ENCODE measurements at regions not wholly inside any gene's neighbourhood (a gene's known extent, or its start where the extent isn't known, plus 50 kb on each side); places are given as distances from the start of the nearest gene placed in this dataset.

GRCh38 chr14:39762576-39763401 is 330.6 kb upstream of the FBXO33 start:
- H2AFZ ChIP-seq (ENCODE audit: low read length) = no peak overlapping the region
- no peak overlapping the region for H3K4me3 ChIP-seq (replicated peaks in 1 of 4; ENCODE audit: control extremely low read depth in 1 of 4, insufficient read depth in 1 of 4, low read depth in 3 of 4, low read length in 4 of 4)
- DNase-seq (ENCODE audit: low read depth in 2 of 2) = no peak
- H3K9ac ChIP-seq (ENCODE audit: insufficient read depth, low read length) = no peak overlapping the region
- H3K4me1 ChIP-seq (ENCODE audit: control insufficient read depth, extremely low read depth, insufficient read depth, low read length) = no peaks in the 10 kb centered on the region
- TF ChIP-seq EZH2 (IDR thresholded peaks at IDR 0.05; ENCODE audit: low read length, missing control alignments) (no peak), CTCF (conservative IDR thresholded peaks at IDR 0.05 in 1 of 2, IDR thresholded peaks at IDR 0.05 in 1 of 2; ENCODE audit: low read depth in 1 of 2, low read length in 2 of 2) (no peak)
- no peak overlapping the region for H3K4me2 ChIP-seq (ENCODE audit: extremely low read depth, insufficient read depth, low read length)
- no peaks in the 10 kb centered on the region for H3K9me3 ChIP-seq (ENCODE audit: control insufficient read depth, insufficient read depth, low read depth, low read length)
- no peaks in the 10 kb centered on the region for H4K20me1 ChIP-seq (ENCODE audit: control insufficient read depth, extremely low read depth, insufficient read depth, low read length)
- H3K36me3 ChIP-seq (ENCODE audit: control insufficient read depth, insufficient read depth, low read length) = no peaks in the 10 kb centered on the region
- H3K79me2 ChIP-seq (ENCODE audit: control insufficient read depth, insufficient read depth, low read length) = no peaks in the 10 kb centered on the region
- no peak overlapping the region for H3K27ac ChIP-seq (ENCODE audit: insufficient read depth, low read length)
- no peaks in the 10 kb centered on the region for H3K27me3 ChIP-seq (ENCODE audit: control insufficient read depth, insufficient read depth, low read length)

- TF ChIP-seq CTCF (conservative IDR thresholded peaks at IDR 0.05 in 1 of 2, IDR thresholded peaks at IDR 0.05 in 1 of 2; ENCODE audit: low read depth in 1 of 2, low read length in 2 of 2) = no peak
- TF ChIP-seq EZH2 (IDR thresholded peaks at IDR 0.05; ENCODE audit: low read length, missing control alignments) = no peak
- no peak overlapping the region for H2AFZ ChIP-seq (ENCODE audit: low read length)
Measured at GRCh38 chr14:39755269-39755878, 323.1 kb upstream of the FBXO33 start.

GRCh38 chr14:39740454-39740853 is 308.2 kb upstream of the FBXO33 start:
- no peak overlapping the region for H3K9ac ChIP-seq (ENCODE audit: insufficient read depth, low read length)
- no peaks in the 10 kb centered on the region for H3K79me2 ChIP-seq (ENCODE audit: control insufficient read depth, insufficient read depth, low read length)
- no peaks in the 10 kb centered on the region for H4K20me1 ChIP-seq (ENCODE audit: control insufficient read depth, extremely low read depth, insufficient read depth, low read length)
- DNase-seq (ENCODE audit: low read depth in 2 of 2) = no peak
- H3K36me3 ChIP-seq (ENCODE audit: control insufficient read depth, insufficient read depth, low read length) = no peaks in the 10 kb centered on the region
- H3K4me3 ChIP-seq (replicated peaks in 1 of 4; ENCODE audit: control extremely low read depth in 1 of 4, insufficient read depth in 1 of 4, low read depth in 3 of 4, low read length in 4 of 4) = no peak overlapping the region
- H3K4me2 ChIP-seq (ENCODE audit: extremely low read depth, insufficient read depth, low read length) = no peak overlapping the region
- no peaks in the 10 kb centered on the region for H3K4me1 ChIP-seq (ENCODE audit: control insufficient read depth, extremely low read depth, insufficient read depth, low read length)
- no peak overlapping the region for H2AFZ ChIP-seq (ENCODE audit: low read length)
- no peaks in the 10 kb centered on the region for H3K27me3 ChIP-seq (ENCODE audit: control insufficient read depth, insufficient read depth, low read length)
- no peaks in the 10 kb centered on the region for H3K9me3 ChIP-seq (ENCODE audit: control insufficient read depth, insufficient read depth, low read depth, low read length)
- TF ChIP-seq CTCF (conservative IDR thresholded peaks at IDR 0.05 in 1 of 2, IDR thresholded peaks at IDR 0.05 in 1 of 2; ENCODE audit: low read depth in 1 of 2, low read length in 2 of 2) = no peak
- TF ChIP-seq EZH2 (IDR thresholded peaks at IDR 0.05; ENCODE audit: low read length, missing control alignments) = no peak
- no peak overlapping the region for H3K27ac ChIP-seq (ENCODE audit: insufficient read depth, low read length)

More at GRCh38 chr14:39755269-39755878, 323.1 kb upstream of the FBXO33 start:
- no peaks in the 10 kb centered on the region for H3K79me2 ChIP-seq (ENCODE audit: control insufficient read depth, insufficient read depth, low read length)
- no peak overlapping the region for H3K27ac ChIP-seq (ENCODE audit: insufficient read depth, low read length)
- no peaks in the 10 kb centered on the region for H4K20me1 ChIP-seq (ENCODE audit: control insufficient read depth, extremely low read depth, insufficient read depth, low read length)
- H3K9me3 ChIP-seq (ENCODE audit: control insufficient read depth, insufficient read depth, low read depth, low read length) = no peaks in the 10 kb centered on the region
- H3K4me1 ChIP-seq (ENCODE audit: control insufficient read depth, extremely low read depth, insufficient read depth, low read length) = no peaks in the 10 kb centered on the region
- no peak for DNase-seq (ENCODE audit: low read depth in 2 of 2)
- H3K4me2 ChIP-seq (ENCODE audit: extremely low read depth, insufficient read depth, low read length) = no peak overlapping the region
- H3K9ac ChIP-seq (ENCODE audit: insufficient read depth, low read length) = no peak overlapping the region
- H3K27me3 ChIP-seq (ENCODE audit: control insufficient read depth, insufficient read depth, low read length) = no peaks in the 10 kb centered on the region
- H3K36me3 ChIP-seq (ENCODE audit: control insufficient read depth, insufficient read depth, low read length) = no peaks in the 10 kb centered on the region
- no peak overlapping the region for H3K4me3 ChIP-seq (replicated peaks in 1 of 4; ENCODE audit: control extremely low read depth in 1 of 4, insufficient read depth in 1 of 4, low read depth in 3 of 4, low read length in 4 of 4)

Measured in fibroblast of lung (primary cell).